SK-N-SH (cell line): ENCODE measurements at regions not wholly inside any gene's neighbourhood (a gene's known extent, or its start where the extent isn't known, plus 50 kb on each side); places are given as distances from the start of the nearest gene placed in this dataset.
"Not testable (repeated sequence)": the region's sequence is repeated elsewhere in the genome, so short reads cannot be mapped to it uniquely, and the experiment has no call there.

Source experiments
- CTCF ChIA-PET: fragments of 300-600, 350-600 bp; formaldehyde crosslinking; extraction: SDS; loops from one replicate; lab custom pipeline; 2021; lab: Yijun Ruan, JAX
- POLR2A ChIA-PET: fragments of 350-600 bp; sonication (Branson Sonifier 250); formaldehyde crosslinking; extraction: SDS; loops from one replicate; lab custom pipeline; 2020; ENCODE audit warnings: antibody characterized with exemption, inconsistent platforms; lab: Yijun Ruan, JAX
- DNase-seq: peaks from one replicate; pipeline ENCODE4 v3.0.0; 2012
- H2AFZ ChIP-seq: fragments of 200-600 bp; sonication (generic); 2 replicates; pipeline ENCODE4 v1.8.1; 2016; ENCODE audit warnings: antibody characterized with exemption, mild to moderate bottlenecking, low read depth
- H3F3A ChIP-seq: fragments of 200-600 bp; sonication (generic); replicated peaks from 2 replicates; pipeline ENCODE3; 2016; ENCODE audit warnings: antibody characterized with exemption, mild to moderate bottlenecking; ENCODE audit not compliant: insufficient read depth
- H3K27ac ChIP-seq, 2 experiments: fragments of 200-500 bp in 1 of 2; fragments of 200-600 bp in 1 of 2; sonication (Bioruptor generic) in 1 of 2; sonication (generic), shearing (Covaris generic) in 1 of 2; 2 replicates each; pipeline versions ENCODE4 v1.5.1 to v1.6.1; 2014 to 2016; ENCODE audit warnings: low read depth in 2 of 2, inconsistent platforms in 1 of 2, low read length in 1 of 2, mild to moderate bottlenecking in 1 of 2, mixed read lengths in 1 of 2
- H3K27me3 ChIP-seq: fragments of 200-600 bp; sonication (generic), shearing (Covaris generic); 2 replicates; pipeline ENCODE4 v1.6.1; 2016; ENCODE audit warnings: mixed run types; ENCODE audit not compliant: insufficient read depth
- H3K36me3 ChIP-seq, 2 experiments: fragments of 200-500 bp in 1 of 2; fragments of 200-600 bp in 1 of 2; sonication (Bioruptor generic) in 1 of 2; sonication (generic) in 1 of 2; replicated peaks in 1 of 2; 2 replicates each; pipeline versions ENCODE3 to v1.5.1; 2014 to 2016; ENCODE audit warnings: low read length in 1 of 2, mild to moderate bottlenecking in 1 of 2; ENCODE audit not compliant: insufficient read depth in 2 of 2, control insufficient read depth in 1 of 2
- H3K4me1 ChIP-seq, 2 experiments: fragments of 200-500 bp in 1 of 2; fragments of 200-600 bp in 1 of 2; sonication (Bioruptor generic) in 1 of 2; sonication (generic), shearing (Covaris generic) in 1 of 2; 2 replicates each; pipeline versions ENCODE4 v1.5.1 to v1.6.1; 2014 to 2016; ENCODE audit warnings: low read depth in 1 of 2, low read length in 1 of 2, mixed run types in 1 of 2; ENCODE audit not compliant: insufficient read depth in 2 of 2, control insufficient read depth in 1 of 2
- H3K4me2 ChIP-seq: fragments of 200-600 bp; sonication (generic), shearing (Covaris generic); 2 replicates; pipeline ENCODE4 v1.6.1; 2017; ENCODE audit warnings: mixed run types
- H3K4me3 ChIP-seq, 2 experiments: fragments of 200-500 bp in 1 of 2; fragments of 200-600 bp in 1 of 2; sonication (Bioruptor generic) in 1 of 2; sonication (generic), shearing (Covaris generic) in 1 of 2; 2 replicates each; pipeline versions ENCODE4 v1.5.1 to v1.8.1; 2014 to 2016; ENCODE audit warnings: low read depth in 2 of 2, inconsistent platforms in 1 of 2, low read length in 1 of 2, mild to moderate bottlenecking in 1 of 2, mixed read lengths in 1 of 2, moderate library complexity in 1 of 2
- H3K79me2 ChIP-seq: fragments of 200-600 bp; sonication (generic); 2 replicates; pipeline ENCODE4 v1.8.1; 2017; ENCODE audit warnings: mild to moderate bottlenecking; ENCODE audit not compliant: insufficient read depth
- H3K9ac ChIP-seq: fragments of 200-600 bp; sonication (generic); 2 replicates; pipeline ENCODE4 v1.6.1; 2017; ENCODE audit warnings: mixed run types
- H3K9me2 ChIP-seq: fragments of 200-600 bp; sonication (generic); 2 replicates; pipeline ENCODE4 v1.6.1; 2017; ENCODE audit warnings: mixed run types
- H3K9me3 ChIP-seq: fragments of 200-600 bp; sonication (generic); 2 replicates; pipeline ENCODE4 v1.6.1; 2017; ENCODE audit warnings: mixed run types, mild to moderate bottlenecking, moderate library complexity
- H4K20me1 ChIP-seq: fragments of 200-600 bp; sonication (generic); 2 replicates; pipeline ENCODE4 v1.6.1; 2017; ENCODE audit warnings: mild to moderate bottlenecking, mixed run types; ENCODE audit not compliant: insufficient read depth
- CHD2 ChIP-seq: fragments of 150-350 bp; IDR thresholded peaks from 2 replicates; pipeline ENCODE4 v1.6.1; 2018; ENCODE audit warnings: low read length; ENCODE audit not compliant: partially characterized antibody
- ELF1 ChIP-seq: IDR thresholded peaks from 2 replicates; pipeline ENCODE4 v1.4.0; 2012
- EP300 ChIP-seq, 2 experiments: IDR thresholded peaks; 2 replicates each; pipeline versions ENCODE4 v1.4.0 to v1.6.1; 2012; ENCODE audit warnings: borderline replicate concordance in 1 of 2, low read depth in 1 of 2, low read length in 1 of 2
- GABPA ChIP-seq: IDR thresholded peaks from 2 replicates; pipeline ENCODE4 v1.4.0; 2012; ENCODE audit warnings: low read depth, mild to moderate bottlenecking
- GATA2 ChIP-seq: sonication (generic); formaldehyde crosslinking; IDR thresholded peaks from 2 replicates; pipeline ENCODE4 v1.5.0; 2020; ENCODE audit warnings: mild to moderate bottlenecking, missing genetic modification reagents
- IRF3 ChIP-seq: fragments of 150-350 bp; IDR thresholded peaks from 2 replicates; pipeline ENCODE4 v1.6.1; 2016; ENCODE audit warnings: mild to moderate bottlenecking, low read depth, low read length
- MAX ChIP-seq: IDR thresholded peaks from 2 replicates; pipeline ENCODE4 v1.4.0; 2012; ENCODE audit warnings: low read depth
- MEF2A ChIP-seq: IDR thresholded peaks from 2 replicates; pipeline ENCODE4 v1.4.0; 2012; ENCODE audit warnings: low read depth, borderline replicate concordance
- NFIC ChIP-seq: IDR thresholded peaks from 2 replicates; pipeline ENCODE4 v1.4.0; 2012; ENCODE audit warnings: borderline replicate concordance
- NRF1 ChIP-seq: IDR thresholded peaks from 2 replicates; pipeline ENCODE4 v1.6.1; 2012; ENCODE audit warnings: low read depth, mild to moderate bottlenecking, low read length
- REST ChIP-seq: IDR thresholded peaks from 2 replicates; pipeline ENCODE4 v1.6.1; 2012; ENCODE audit warnings: mild to moderate bottlenecking, low read depth, low read length, moderate library complexity
- RFX5 ChIP-seq: IDR thresholded peaks from 2 replicates; pipeline ENCODE4 v1.6.1; 2012; ENCODE audit warnings: mild to moderate bottlenecking, improper control_type of control experiment, low read length
- USF1 ChIP-seq: IDR thresholded peaks from 2 replicates; pipeline ENCODE4 v1.4.0; 2012; ENCODE audit warnings: low read depth, borderline replicate concordance
- USF2 ChIP-seq: fragments of 150-350 bp; IDR thresholded peaks from 2 replicates; pipeline ENCODE4 v1.6.1; 2017; ENCODE audit warnings: antibody characterized with exemption, low read length, low read depth, borderline replicate concordance
- YY1 ChIP-seq: IDR thresholded peaks from 2 replicates; pipeline ENCODE4 v1.4.0; 2012; ENCODE audit warnings: low read depth, mild to moderate bottlenecking
- ZBTB33 ChIP-seq: IDR thresholded peaks from 2 replicates; pipeline ENCODE4 v1.4.0; 2012; ENCODE audit warnings: low read depth, borderline replicate concordance
- WGBS: methylation state at CpG from one replicate; pipeline ENCODE4 v1.1.6; 2017; ENCODE audit warnings: low lambda C conversion rate; 5-methylcytosine and 5-hydroxymethylcytosine counted together

GRCh38 chr15:77896147-77897112, 181.1 kb downstream of the TBC1D2B start:
- H3K36me3 ChIP-seq, H4K20me1 ChIP-seq, H3K79me2 ChIP-seq, DNase-seq, H3K9me3 ChIP-seq, H3K4me2 ChIP-seq, H3K27me3 ChIP-seq, CTCF ChIA-PET, H3K9ac ChIP-seq, H3K27ac ChIP-seq, H3F3A ChIP-seq, H3K4me1 ChIP-seq, POLR2A ChIA-PET, H3K9me2 ChIP-seq, H3K4me3 ChIP-seq, H2AFZ ChIP-seq: not testable (repeated sequence)
- 70% methylated on average over 11 of the region's 32 CpGs for WGBS

GRCh38 chr15:77895742-77896141, 181.8 kb downstream of the TBC1D2B start:
- peaks cover 2% of the 10 kb centered on the region for H3F3A ChIP-seq
- H3K36me3 ChIP-seq = no peaks in the 10 kb centered on the region
- no peaks in the 10 kb centered on the region for H3K27me3 ChIP-seq
- H3K9me2 ChIP-seq = no peaks in the 10 kb centered on the region
- H3K9me3 ChIP-seq = no peaks in the 10 kb centered on the region
- no peaks in the 10 kb centered on the region for H4K20me1 ChIP-seq
- peaks cover 0 to 9% of the 10 kb centered on the region in 2 experiments; a peak in 1 of 4 replicates for H3K4me1 ChIP-seq
- H3K4me2 ChIP-seq = no peak overlapping the region
- ChIA-PET POLR2A (no interaction called here), CTCF (no interaction called here)
- no peak overlapping the region for H3K4me3 ChIP-seq
- H3K27ac ChIP-seq = no peak overlapping the region
- no peak for DNase-seq
- TF ChIP-seq CHD2 (no peak), NFIC (no peak), REST (no peak), YY1 (no peak), RFX5 (no peak), GABPA (no peak), USF1 (no peak), ZBTB33 (no peak), MEF2A (no peak), IRF3 (no peak), NRF1 (no peak), ELF1 (no peak), GATA2 (CRISPR knock-in tag) (no peak), USF2 (no peak), MAX (no peak), EP300 (IDR thresholded peaks at IDR 0.05; ENCODE audit: borderline replicate concordance in 1 of 2, low read depth in 1 of 2, low read length in 1 of 2) (no peak)
- no peak overlapping the region for H3K9ac ChIP-seq
- H2AFZ ChIP-seq = no peak overlapping the region
- WGBS = 48% methylated on average over 3 of the region's 3 CpGs
- H3K79me2 ChIP-seq = no peaks in the 10 kb centered on the region
